Neural progenitor cell (in vitro differentiated cells): ENCODE measurements at regions not wholly inside any gene's neighbourhood (a gene's known extent, or its start where the extent isn't known, plus 50 kb on each side); places are given as distances from the start of the nearest gene placed in this dataset.

Experiments
- CTCF ChIP-seq: fragments of 200-600 bp; sonication (generic); IDR thresholded peaks from 2 replicates; pipeline ENCODE4 v1.5.1; 2017; ENCODE audit warnings: antibody characterized with exemption, mild to moderate bottlenecking
- EZH2 ChIP-seq: fragments of 200-600 bp; sonication (generic); IDR thresholded peaks from 2 replicates; pipeline ENCODE4 v1.6.1; 2017; ENCODE audit warnings: antibody characterized with exemption, mild to moderate bottlenecking, moderate library complexity
- EZH2phosphoT487 ChIP-seq: fragments of 200-600 bp; sonication (generic); IDR thresholded peaks from 2 replicates; pipeline ENCODE4 v1.6.1; 2017; ENCODE audit warnings: antibody characterized with exemption

GRCh38 chr22:48779661-48780596 is 1047.7 kb downstream of the BRD1 start:
- TF ChIP-seq EZH2phosphoT487 = no peak
- TF ChIP-seq CTCF = no peak
- no peak for TF ChIP-seq EZH2
